ENCODE measurements at regions not wholly inside any gene's neighbourhood (a gene's known extent, or its start where the extent isn't known, plus 50 kb on each side); places are given as distances from the start of the nearest gene placed in this dataset.

DNA sequence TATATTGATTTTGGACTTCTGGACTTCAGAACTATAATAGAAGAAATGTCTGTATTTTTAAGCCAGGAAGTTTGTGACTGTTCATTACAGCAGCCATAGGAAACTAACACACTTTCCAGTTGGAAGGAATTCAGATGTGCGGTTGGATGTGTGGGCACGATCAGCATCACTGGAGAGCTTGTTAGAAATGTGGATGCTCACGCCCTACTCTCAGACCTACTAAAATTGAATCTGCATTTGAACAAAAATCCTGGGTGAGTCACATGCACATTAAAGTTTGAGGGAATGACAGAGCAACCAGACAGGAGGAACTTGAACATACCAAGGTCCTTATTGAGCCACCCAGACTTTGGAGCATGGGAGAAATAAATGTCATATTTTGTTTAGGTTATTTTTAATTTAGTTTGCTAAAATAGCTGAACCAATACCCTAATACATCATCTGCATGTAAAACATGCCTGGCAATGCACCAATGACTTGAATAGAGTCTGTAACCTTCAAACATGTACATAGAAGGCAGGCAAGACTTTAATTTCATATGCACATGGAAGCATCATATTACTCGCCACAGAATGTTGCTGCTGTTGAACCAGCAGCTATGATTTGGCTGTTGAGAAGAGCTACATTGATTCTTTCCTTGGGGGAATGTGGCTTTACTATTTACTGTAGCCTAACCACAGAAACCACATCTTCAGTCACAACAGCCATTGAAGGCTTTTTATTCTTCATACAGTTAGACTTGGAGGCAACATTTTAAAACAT lies 346.2 kb downstream of the BARHL2 start:
- H4K20me1 ChIP-seq (ENCODE audit: control insufficient read depth, insufficient read depth, insufficient read length), result no peaks in the 10 kb centered on the region
- no peak overlapping the region for H2BK12ac ChIP-seq (ENCODE audit: insufficient read length, low read depth, low read length)
- H3K56ac ChIP-seq (ENCODE audit: insufficient read length, low read depth, low read length), result no peak overlapping the region
- no peak overlapping the region for H2AK5ac ChIP-seq (ENCODE audit: insufficient read length, low read length)
- H3K4me1 Mint-ChIP-seq, result no peaks in the 10 kb centered on the region
- no peak overlapping the region for H3K14ac ChIP-seq (ENCODE audit: insufficient read depth, low read length)
- H4K5ac ChIP-seq (ENCODE audit: insufficient read length, low read depth, low read length), result no peak overlapping the region
- no peak overlapping the region for H3K27ac ChIP-seq (ENCODE audit: insufficient read length, low read depth, low read length)
- no peak overlapping the region for H2BK20ac ChIP-seq (ENCODE audit: low read depth, low read length, poor library complexity, severe bottlenecking)
- H3K18ac ChIP-seq (ENCODE audit: insufficient read length, low read depth, low read length), result no peak overlapping the region
- no peak overlapping the region for H4K8ac ChIP-seq (replicated peaks; ENCODE audit: insufficient read length, low read depth, low read length)
- H3K79me2 ChIP-seq (ENCODE audit: insufficient read depth, low read length), result no peaks in the 10 kb centered on the region
- H3K23me2 ChIP-seq (ENCODE audit: insufficient read length, low read depth, low read length, poor library complexity, severe bottlenecking), result no peaks in the 10 kb centered on the region
- H3K4ac ChIP-seq (ENCODE audit: low read depth, low read length), result no peak overlapping the region
- WGBS (ENCODE audit: extremely low coverage, insufficient read length, low lambda C conversion rate), result no CpG with 5 or more reads among the region's 4 CpGs
- H3K4me1 ChIP-seq (ENCODE audit: insufficient read depth, low read length), result no peaks in the 10 kb centered on the region
- no peak overlapping the region for H3K27ac Mint-ChIP-seq
- H3K9me3 Mint-ChIP-seq, result peaks cover 3 to 9% of the 10 kb centered on the region in 2 experiments; a peak in 3 of 5 replicates
- H3K79me1 ChIP-seq (ENCODE audit: insufficient read depth, low read depth, low read length, poor library complexity, severe bottlenecking), result no peaks in the 10 kb centered on the region
- no peak overlapping the region for H2BK120ac ChIP-seq (ENCODE audit: low read depth, low read length, poor library complexity, severe bottlenecking)
- no peaks in the 10 kb centered on the region; the same call in 1 of the 2 replicates for H3K27me3 Mint-ChIP-seq (ENCODE audit: low read depth)
- no peak for DNase-seq
- H3K9ac ChIP-seq (ENCODE audit: extremely low read depth, insufficient read length, low read length), result no peak overlapping the region
- H3T11ph ChIP-seq (ENCODE audit: low read length), result no peak overlapping the region
- peaks cover 0 to 9% (median 0%) of the 10 kb centered on the region in 3 experiments; a peak in 1 of 7 replicates for H3K36me3 Mint-ChIP-seq (ENCODE audit: insufficient read depth in 1 of 3, low read depth in 3 of 3)
- H2BK15ac ChIP-seq (ENCODE audit: low read depth, low read length), result no peak overlapping the region
- H3K4me2 ChIP-seq (ENCODE audit: insufficient read depth, insufficient read length, low read length), result no peak overlapping the region
- no peak overlapping the region for H2BK5ac ChIP-seq (ENCODE audit: insufficient read length, low read length)
- H4K91ac ChIP-seq (ENCODE audit: insufficient read length, low read depth, low read length), result no peak overlapping the region
- no peaks in the 10 kb centered on the region for H3K27me3 ChIP-seq (ENCODE audit: insufficient read depth, low read length)
- no peaks in the 10 kb centered on the region for H3K9me3 ChIP-seq (ENCODE audit: control insufficient read depth, low read depth, low read length)
- no peak overlapping the region for H2AFZ ChIP-seq (ENCODE audit: low read length)
- H3K4me3 Mint-ChIP-seq, result no peak overlapping the region
- no peak overlapping the region for H3K23ac ChIP-seq (ENCODE audit: insufficient read length, low read depth, low read length)
- TF ChIP-seq CTCF (conservative IDR thresholded peaks at IDR 0.05), result no peak
